H9 (cell line): ENCODE measurements at regions not wholly inside any gene's neighbourhood (a gene's known extent, or its start where the extent isn't known, plus 50 kb on each side); places are given as distances from the start of the nearest gene placed in this dataset.

Experiments used
- DNase-seq: peaks from one replicate; pipeline ENCODE4 v3.0.0-alpha.2; 2017
- H2AFZ ChIP-seq: one replicate; pipeline ENCODE4 v1.6.1; 2013; ENCODE audit warnings: mild to moderate bottlenecking, low read length, control low read depth, moderate library complexity
- H2AK5ac ChIP-seq: 2 replicates; pipeline ENCODE4 v1.6.1; 2013; ENCODE audit warnings: low read length, control low read depth, mixed read lengths; ENCODE audit not compliant: insufficient read length
- H2BK120ac ChIP-seq: one replicate; pipeline ENCODE4 v1.6.1; 2013; ENCODE audit warnings: low read depth, mild to moderate bottlenecking, low read length, control low read depth, inconsistent platforms; ENCODE audit not compliant: poor library complexity, severe bottlenecking
- H2BK12ac ChIP-seq: 2 replicates; pipeline ENCODE4 v1.6.1; 2013; ENCODE audit warnings: low read length, control low read depth, mixed read lengths, low read depth; ENCODE audit not compliant: insufficient read length
- H2BK15ac ChIP-seq: 2 replicates; pipeline ENCODE4 v1.6.1; 2013; ENCODE audit warnings: low read depth, low read length, control low read depth
- H2BK20ac ChIP-seq: one replicate; pipeline ENCODE4 v1.6.1; 2013; ENCODE audit warnings: low read depth, mild to moderate bottlenecking, low read length, control low read depth, inconsistent platforms; ENCODE audit not compliant: poor library complexity, severe bottlenecking
- H2BK5ac ChIP-seq: 2 replicates; pipeline ENCODE4 v1.6.1; 2013; ENCODE audit warnings: low read length, control low read depth, mixed read lengths; ENCODE audit not compliant: insufficient read length
- H3K14ac ChIP-seq: 2 replicates; pipeline ENCODE4 v1.6.1; 2013; ENCODE audit warnings: low read length, control low read depth; ENCODE audit not compliant: insufficient read depth
- H3K18ac ChIP-seq: 2 replicates; pipeline ENCODE4 v1.6.1; 2013; ENCODE audit warnings: low read depth, mild to moderate bottlenecking, mixed read lengths, low read length, control low read depth; ENCODE audit not compliant: insufficient read length
- H3K23ac ChIP-seq: 2 replicates; pipeline ENCODE4 v1.6.1; 2013; ENCODE audit warnings: low read length, control low read depth, mixed read lengths, low read depth; ENCODE audit not compliant: insufficient read length
- H3K23me2 ChIP-seq: 2 replicates; pipeline ENCODE4 v1.6.1; 2013; ENCODE audit warnings: low read depth, mild to moderate bottlenecking, mixed read lengths, low read length, control low read depth; ENCODE audit not compliant: insufficient read length, poor library complexity, severe bottlenecking
- H3K27ac ChIP-seq: 2 replicates; pipeline ENCODE4 v1.5.1; 2013; ENCODE audit warnings: low read length, control low read depth, mixed read lengths, low read depth; ENCODE audit not compliant: insufficient read length
- H3K27me3 ChIP-seq: 2 replicates; pipeline ENCODE4 v1.6.1; 2013; ENCODE audit warnings: low read length, control low read depth, inconsistent platforms; ENCODE audit not compliant: insufficient read depth
- H3K4ac ChIP-seq: 2 replicates; pipeline ENCODE4 v1.6.1; 2013; ENCODE audit warnings: low read depth, mild to moderate bottlenecking, control low read depth, inconsistent platforms, low read length, moderate library complexity
- H3K4me1 ChIP-seq: 2 replicates; pipeline ENCODE4 v1.6.1; 2013; ENCODE audit warnings: low read length, control low read depth, inconsistent platforms; ENCODE audit not compliant: insufficient read depth
- H3K4me2 ChIP-seq: 2 replicates; pipeline ENCODE4 v1.6.1; 2013; ENCODE audit warnings: low read length, control low read depth, mixed read lengths; ENCODE audit not compliant: insufficient read length, insufficient read depth
- H3K56ac ChIP-seq: 2 replicates; pipeline ENCODE4 v1.6.1; 2013; ENCODE audit warnings: low read depth, mild to moderate bottlenecking, mixed read lengths, low read length, control low read depth; ENCODE audit not compliant: insufficient read length
- H3K79me1 ChIP-seq: 2 replicates; pipeline ENCODE4 v1.6.1; 2013; ENCODE audit warnings: low read depth, mild to moderate bottlenecking, moderate library complexity, low read length, control low read depth, inconsistent platforms; ENCODE audit not compliant: insufficient read depth, poor library complexity, severe bottlenecking
- H3K79me2 ChIP-seq: 2 replicates; pipeline ENCODE4 v1.6.1; 2013; ENCODE audit warnings: low read length, control low read depth, inconsistent platforms; ENCODE audit not compliant: insufficient read depth
- H3K9ac ChIP-seq: 2 replicates; pipeline ENCODE4 v1.6.1; 2013; ENCODE audit warnings: low read length, control low read depth, mixed read lengths; ENCODE audit not compliant: insufficient read length; ENCODE audit errors: extremely low read depth
- H3K9me3 ChIP-seq: one replicate; pipeline ENCODE4 v1.6.1; 2013; ENCODE audit warnings: low read depth, low read length, inconsistent platforms; ENCODE audit not compliant: control insufficient read depth
- H3T11ph ChIP-seq: one replicate; pipeline ENCODE4 v1.6.1; 2013; ENCODE audit warnings: mild to moderate bottlenecking, low read length, control low read depth, inconsistent platforms
- H4K20me1 ChIP-seq: one replicate; pipeline ENCODE4 v1.6.1; 2013; ENCODE audit not compliant: control insufficient read depth, insufficient read length, insufficient read depth
- H4K5ac ChIP-seq: 2 replicates; pipeline ENCODE4 v1.6.1; 2013; ENCODE audit warnings: low read depth, mild to moderate bottlenecking, mixed read lengths, low read length, control low read depth; ENCODE audit not compliant: insufficient read length
- H4K8ac ChIP-seq: replicated peaks from 2 replicates; pipeline ENCODE4 v1.6.1; 2013; ENCODE audit warnings: low read length, control low read depth, mixed read lengths, low read depth; ENCODE audit not compliant: insufficient read length
- H4K91ac ChIP-seq: 2 replicates; pipeline ENCODE4 v1.6.1; 2013; ENCODE audit warnings: low read depth, mild to moderate bottlenecking, moderate library complexity, mixed read lengths, low read length, control low read depth; ENCODE audit not compliant: insufficient read length
- H3K27ac Mint-ChIP-seq, 3 experiments: 2 replicates in 2 of 3; 3 replicates in 1 of 3; pipeline ENCODE4 v1.8.0; 2020 to 2021; ENCODE audit warnings: mixed read lengths in 3 of 3, mild to moderate bottlenecking in 1 of 3, moderate library complexity in 1 of 3
- H3K27me3 Mint-ChIP-seq: 2 replicates; pipeline ENCODE4 v1.8.0; 2021; ENCODE audit warnings: low read depth, mild to moderate bottlenecking, moderate library complexity, mixed read lengths
- H3K36me3 Mint-ChIP-seq, 3 experiments: 2 replicates in 2 of 3; 3 replicates in 1 of 3; pipeline ENCODE4 v1.8.0; 2020 to 2021; ENCODE audit warnings: low read depth in 3 of 3, mixed read lengths in 3 of 3; ENCODE audit not compliant: insufficient read depth in 1 of 3
- H3K4me1 Mint-ChIP-seq, 2 experiments: 2 replicates each; pipeline ENCODE4 v1.8.0; 2020; ENCODE audit warnings: mixed read lengths in 2 of 2
- H3K4me3 Mint-ChIP-seq, 2 experiments: 2 replicates in 1 of 2; 3 replicates in 1 of 2; pipeline ENCODE4 v1.8.0; 2020 to 2021; ENCODE audit warnings: mild to moderate bottlenecking in 2 of 2, mixed read lengths in 2 of 2, moderate library complexity in 1 of 2
- H3K9me3 Mint-ChIP-seq, 2 experiments: 2 replicates in 1 of 2; 3 replicates in 1 of 2; pipeline ENCODE4 v1.8.0; 2020; ENCODE audit warnings: mild to moderate bottlenecking in 2 of 2, mixed read lengths in 2 of 2, moderate library complexity in 1 of 2
- TF ChIP-seq, protein P1 (sequence below): fragments of 200-600 bp; sonication (generic); conservative IDR thresholded peaks from 3 replicates; pipeline ENCODE4 v1.8.0; 2021; ENCODE audit warnings: antibody characterized with exemption, mild to moderate bottlenecking

DNA sequence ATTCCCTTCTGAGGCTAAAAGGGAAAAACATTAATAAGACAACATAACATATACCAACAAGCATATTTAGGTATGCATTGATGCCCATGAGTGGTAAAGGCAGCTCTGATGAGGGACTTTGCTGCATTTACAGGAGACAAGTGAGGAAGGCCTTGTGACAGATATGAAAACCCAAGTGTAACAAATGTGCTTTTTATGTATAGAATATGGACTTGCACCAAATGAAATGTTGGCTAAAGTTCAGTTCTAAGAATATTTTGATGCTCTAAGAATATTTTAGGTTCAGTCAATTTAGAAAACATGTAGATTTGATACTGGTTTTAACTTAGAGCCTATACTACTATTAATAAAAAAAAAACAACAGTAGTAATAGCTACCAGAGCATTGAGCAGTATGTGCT lies 424.7 kb downstream of the LMO4 start:
- H2BK120ac ChIP-seq: no peak overlapping the region
- no peak overlapping the region for H3K4me3 Mint-ChIP-seq
- H3K79me2 ChIP-seq: no peaks in the 10 kb centered on the region
- no peak overlapping the region for H3K27ac ChIP-seq
- H3K4me1 ChIP-seq: no peaks in the 10 kb centered on the region
- H2AK5ac ChIP-seq: no peak overlapping the region
- H3K4me1 Mint-ChIP-seq: no peaks in the 10 kb centered on the region
- H3K4me2 ChIP-seq: no peak overlapping the region
- DNase-seq: no peak
- no peak overlapping the region for H3K23ac ChIP-seq
- H3K9me3 ChIP-seq: no peaks in the 10 kb centered on the region
- no peak overlapping the region for H2BK20ac ChIP-seq
- H3K14ac ChIP-seq: no peak overlapping the region
- no peaks in the 10 kb centered on the region for H3K27me3 Mint-ChIP-seq
- H3K36me3 Mint-ChIP-seq: no peaks in the 10 kb centered on the region; a peak in 1 of 7 replicates
- no peak overlapping the region for H2BK5ac ChIP-seq
- H2AFZ ChIP-seq: no peak overlapping the region
- H3K27ac Mint-ChIP-seq: no peak overlapping the region
- TF ChIP-seq, protein P1, sequence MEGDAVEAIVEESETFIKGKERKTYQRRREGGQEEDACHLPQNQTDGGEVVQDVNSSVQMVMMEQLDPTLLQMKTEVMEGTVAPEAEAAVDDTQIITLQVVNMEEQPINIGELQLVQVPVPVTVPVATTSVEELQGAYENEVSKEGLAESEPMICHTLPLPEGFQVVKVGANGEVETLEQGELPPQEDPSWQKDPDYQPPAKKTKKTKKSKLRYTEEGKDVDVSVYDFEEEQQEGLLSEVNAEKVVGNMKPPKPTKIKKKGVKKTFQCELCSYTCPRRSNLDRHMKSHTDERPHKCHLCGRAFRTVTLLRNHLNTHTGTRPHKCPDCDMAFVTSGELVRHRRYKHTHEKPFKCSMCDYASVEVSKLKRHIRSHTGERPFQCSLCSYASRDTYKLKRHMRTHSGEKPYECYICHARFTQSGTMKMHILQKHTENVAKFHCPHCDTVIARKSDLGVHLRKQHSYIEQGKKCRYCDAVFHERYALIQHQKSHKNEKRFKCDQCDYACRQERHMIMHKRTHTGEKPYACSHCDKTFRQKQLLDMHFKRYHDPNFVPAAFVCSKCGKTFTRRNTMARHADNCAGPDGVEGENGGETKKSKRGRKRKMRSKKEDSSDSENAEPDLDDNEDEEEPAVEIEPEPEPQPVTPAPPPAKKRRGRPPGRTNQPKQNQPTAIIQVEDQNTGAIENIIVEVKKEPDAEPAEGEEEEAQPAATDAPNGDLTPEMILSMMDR: no peak
- H4K5ac ChIP-seq: no peak overlapping the region
- H4K91ac ChIP-seq: no peak overlapping the region
- H3K56ac ChIP-seq: no peak overlapping the region
- no peak overlapping the region for H3K18ac ChIP-seq
- H3T11ph ChIP-seq: no peak overlapping the region
- H3K27me3 ChIP-seq: no peaks in the 10 kb centered on the region
- no peaks in the 10 kb centered on the region for H3K23me2 ChIP-seq
- no peaks in the 10 kb centered on the region for H4K20me1 ChIP-seq
- H4K8ac ChIP-seq: no peak overlapping the region
- no peak overlapping the region for H2BK12ac ChIP-seq
- H3K4ac ChIP-seq: no peak overlapping the region
- H3K9me3 Mint-ChIP-seq: no peaks in the 10 kb centered on the region; a peak in 1 of 5 replicates
- H3K79me1 ChIP-seq: no peaks in the 10 kb centered on the region
- no peak overlapping the region for H2BK15ac ChIP-seq
- H3K9ac ChIP-seq: no peak overlapping the region
